ENCODE measurements at regions not wholly inside any gene's neighbourhood (a gene's known extent, or its start where the extent isn't known, plus 50 kb on each side); places are given as distances from the start of the nearest gene placed in this dataset.

DNA sequence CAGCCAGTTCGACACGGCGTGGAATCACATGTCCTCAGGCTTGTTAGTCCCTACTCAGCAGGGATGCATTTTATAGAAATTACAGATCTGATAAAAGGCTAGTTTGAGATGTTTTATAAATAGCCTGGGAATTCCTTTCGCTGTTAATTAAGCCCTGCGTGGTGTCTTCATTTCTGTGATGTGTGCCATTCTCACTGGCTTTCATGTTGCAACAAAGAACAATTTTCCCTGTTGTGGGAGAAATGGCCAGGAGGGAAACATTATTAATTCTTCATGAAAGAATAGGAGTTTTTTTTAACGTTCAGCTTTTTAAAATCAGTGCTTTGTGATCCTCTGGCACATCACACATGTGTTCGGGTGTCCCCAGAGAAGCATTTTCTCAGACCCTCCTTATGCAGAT lies 427.3 kb upstream of the FRG1 start:
- Histone ChIP-seq H2BK12ac (ENCODE audit: low read length) (no peak overlapping the region), H2BK15ac (ENCODE audit: low read length) (no peak overlapping the region), H3K9ac (ENCODE audit: low read depth, low read length, poor library complexity) (no peak overlapping the region), H4K91ac (ENCODE audit: low read depth, low read length, poor library complexity) (no peak overlapping the region), H3K79me1 (ENCODE audit: low read depth, low read length) (no peaks in the 10 kb centered on the region), H2BK120ac (ENCODE audit: low read depth, low read length) (no peak overlapping the region), H3K9me3 (replicated peaks in 1 of 2; ENCODE audit: control insufficient read depth in 2 of 2, insufficient read depth in 1 of 2, low read depth in 1 of 2, low read length in 2 of 2) (no peaks in the 10 kb centered on the region), H3K23ac (ENCODE audit: low read depth, low read length, poor library complexity) (no peak overlapping the region), H3K14ac (ENCODE audit: low read length) (no peak overlapping the region), H3K27me3 (ENCODE audit: control insufficient read depth in 3 of 3, insufficient read depth in 3 of 3, low read depth in 1 of 3, low read length in 3 of 3) (no peaks in the 10 kb centered on the region), H2BK5ac (ENCODE audit: low read length) (no peak overlapping the region), H4K8ac (ENCODE audit: low read depth, low read length) (no peak overlapping the region), H2AK5ac (ENCODE audit: low read depth, low read length) (no peak overlapping the region), H3K4me3 (ENCODE audit: low read length in 2 of 2) (no peak overlapping the region), H3K4me1 (ENCODE audit: control insufficient read depth in 2 of 2, insufficient read depth in 1 of 2, low read depth in 1 of 2, low read length in 2 of 2) (peaks cover 0 to 6% of the 10 kb centered on the region in 2 donors), H3K27ac (replicated peaks; ENCODE audit: low read length) (no peak overlapping the region), H3K4ac (ENCODE audit: low read length) (no peak overlapping the region), H3K4me2 (ENCODE audit: insufficient read depth, low read length, poor library complexity, severe bottlenecking) (no peak overlapping the region), H3K18ac (ENCODE audit: low read length) (no peak overlapping the region), H2AFZ (ENCODE audit: low read length) (no peak overlapping the region), H3K36me3 (replicated peaks in 1 of 2; ENCODE audit: control insufficient read depth in 2 of 2, insufficient read depth in 2 of 2, low read length in 2 of 2) (no peaks in the 10 kb centered on the region)
- no CpG with 5 or more reads among the region's 7 CpGs for WGBS, 2 donors (ENCODE audit: extremely low coverage in 2 of 2, insufficient read length in 2 of 2, insufficient replicate concordance in 1 of 2)
- no peak for DNase-seq (ENCODE audit: low spot score)

- Histone ChIP-seq H2BK12ac (ENCODE audit: low read length) (no peak overlapping the region), H2BK120ac (ENCODE audit: low read depth, low read length) (no peak overlapping the region), H3K4ac (ENCODE audit: low read length) (no peak overlapping the region), H3K4me3 (ENCODE audit: low read length in 2 of 2) (no peak overlapping the region), H2BK15ac (ENCODE audit: low read length) (no peak overlapping the region), H2AK5ac (ENCODE audit: low read depth, low read length) (no peak overlapping the region), H3K14ac (ENCODE audit: low read length) (no peak overlapping the region), H3K4me1 (ENCODE audit: control insufficient read depth in 2 of 2, insufficient read depth in 1 of 2, low read depth in 1 of 2, low read length in 2 of 2) (peaks cover 0 to 6% of the 10 kb centered on the region in 2 donors), H3K27ac (replicated peaks; ENCODE audit: low read length) (no peak overlapping the region), H3K9me3 (replicated peaks in 1 of 2; ENCODE audit: control insufficient read depth in 2 of 2, insufficient read depth in 1 of 2, low read depth in 1 of 2, low read length in 2 of 2) (no peaks in the 10 kb centered on the region), H2AFZ (ENCODE audit: low read length) (no peak overlapping the region), H3K18ac (ENCODE audit: low read length) (peak overlapping the region; percentile 62), H4K8ac (ENCODE audit: low read depth, low read length) (no peak overlapping the region), H4K91ac (ENCODE audit: low read depth, low read length, poor library complexity) (peak overlapping the region; percentile 47), H3K4me2 (ENCODE audit: insufficient read depth, low read length, poor library complexity, severe bottlenecking) (no peak overlapping the region), H3K79me1 (ENCODE audit: low read depth, low read length) (no peaks in the 10 kb centered on the region), H3K23ac (ENCODE audit: low read depth, low read length, poor library complexity) (peak overlapping the region; percentile 18), H3K27me3 (ENCODE audit: control insufficient read depth in 3 of 3, insufficient read depth in 3 of 3, low read depth in 1 of 3, low read length in 3 of 3) (no peaks in the 10 kb centered on the region), H2BK5ac (ENCODE audit: low read length) (no peak overlapping the region), H3K9ac (ENCODE audit: low read depth, low read length, poor library complexity) (no peak overlapping the region), H3K36me3 (replicated peaks in 1 of 2; ENCODE audit: control insufficient read depth in 2 of 2, insufficient read depth in 2 of 2, low read length in 2 of 2) (no peaks in the 10 kb centered on the region)
- DNase-seq (ENCODE audit: low spot score) = no peak
- WGBS, 2 donors (ENCODE audit: extremely low coverage in 2 of 2, insufficient read length in 2 of 2, insufficient replicate concordance in 1 of 2) = no CpG with 5 or more reads among the region's 9 CpGs
Observed at GRCh38 chr4:189514209-189514608, 426.5 kb upstream of the FRG1 start.

DNA sequence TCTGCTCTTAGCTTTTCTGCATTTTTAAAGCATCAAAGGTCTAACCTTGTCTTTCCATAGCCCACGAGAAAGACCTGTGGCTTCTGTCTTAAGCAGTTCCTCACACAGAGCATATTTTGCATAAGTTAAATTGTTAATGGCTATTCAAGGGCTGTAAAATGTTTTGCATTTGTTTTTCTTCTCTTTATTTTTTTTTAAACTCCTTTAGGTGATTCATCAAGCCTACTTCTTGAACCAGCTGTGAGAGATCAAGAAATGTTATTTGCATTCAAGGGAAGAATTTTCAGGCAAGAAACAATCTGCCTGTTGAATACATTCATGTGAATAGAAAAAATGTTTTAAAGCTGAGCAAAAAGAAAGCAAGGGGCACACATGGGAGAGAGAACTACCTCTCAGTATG lies 423.8 kb upstream of the FRG1 start:
- Histone ChIP-seq H3K4me2 (ENCODE audit: insufficient read depth, low read length, poor library complexity, severe bottlenecking) (no peak overlapping the region), H3K27me3 (ENCODE audit: control insufficient read depth in 3 of 3, insufficient read depth in 3 of 3, low read depth in 1 of 3, low read length in 3 of 3) (no peaks in the 10 kb centered on the region), H3K36me3 (replicated peaks in 1 of 2; ENCODE audit: control insufficient read depth in 2 of 2, insufficient read depth in 2 of 2, low read length in 2 of 2) (no peaks in the 10 kb centered on the region), H3K4ac (ENCODE audit: low read length) (no peak overlapping the region), H3K27ac (replicated peaks; ENCODE audit: low read length) (no peak overlapping the region), H2BK15ac (ENCODE audit: low read length) (no peak overlapping the region), H4K8ac (ENCODE audit: low read depth, low read length) (no peak overlapping the region), H3K14ac (ENCODE audit: low read length) (no peak overlapping the region), H3K79me1 (ENCODE audit: low read depth, low read length) (no peaks in the 10 kb centered on the region), H3K4me1 (ENCODE audit: control insufficient read depth in 2 of 2, insufficient read depth in 1 of 2, low read depth in 1 of 2, low read length in 2 of 2) (peaks cover 0 to 7% of the 10 kb centered on the region in 2 donors), H2BK12ac (ENCODE audit: low read length) (no peak overlapping the region), H4K91ac (ENCODE audit: low read depth, low read length, poor library complexity) (no peak overlapping the region), H3K23ac (ENCODE audit: low read depth, low read length, poor library complexity) (no peak overlapping the region), H2AFZ (ENCODE audit: low read length) (no peak overlapping the region), H2BK5ac (ENCODE audit: low read length) (no peak overlapping the region), H3K18ac (ENCODE audit: low read length) (no peak overlapping the region), H2BK120ac (ENCODE audit: low read depth, low read length) (no peak overlapping the region), H3K4me3 (ENCODE audit: low read length in 2 of 2) (no peak overlapping the region), H3K9ac (ENCODE audit: low read depth, low read length, poor library complexity) (no peak overlapping the region), H2AK5ac (ENCODE audit: low read depth, low read length) (no peak overlapping the region), H3K9me3 (replicated peaks in 1 of 2; ENCODE audit: control insufficient read depth in 2 of 2, insufficient read depth in 1 of 2, low read depth in 1 of 2, low read length in 2 of 2) (no peaks in the 10 kb centered on the region)
- no CpG with 5 or more reads among the region's 1 CpG for WGBS, 2 donors (ENCODE audit: extremely low coverage in 2 of 2, insufficient read length in 2 of 2, insufficient replicate concordance in 1 of 2)
- no peak for DNase-seq (ENCODE audit: low spot score)

- Histone ChIP-seq H3K4me3 (ENCODE audit: low read length in 2 of 2) (no peak overlapping the region), H2BK15ac (ENCODE audit: low read length) (no peak overlapping the region), H3K18ac (ENCODE audit: low read length) (no peak overlapping the region), H3K4me2 (ENCODE audit: insufficient read depth, low read length, poor library complexity, severe bottlenecking) (no peak overlapping the region), H3K9me3 (replicated peaks in 1 of 2; ENCODE audit: control insufficient read depth in 2 of 2, insufficient read depth in 1 of 2, low read depth in 1 of 2, low read length in 2 of 2) (no peaks in the 10 kb centered on the region), H2BK12ac (ENCODE audit: low read length) (no peak overlapping the region), H3K9ac (ENCODE audit: low read depth, low read length, poor library complexity) (no peak overlapping the region), H4K91ac (ENCODE audit: low read depth, low read length, poor library complexity) (no peak overlapping the region), H3K79me1 (ENCODE audit: low read depth, low read length) (no peaks in the 10 kb centered on the region), H3K27ac (replicated peaks; ENCODE audit: low read length) (no peak overlapping the region), H3K36me3 (replicated peaks in 1 of 2; ENCODE audit: control insufficient read depth in 2 of 2, insufficient read depth in 2 of 2, low read length in 2 of 2) (no peaks in the 10 kb centered on the region), H3K4me1 (ENCODE audit: control insufficient read depth in 2 of 2, insufficient read depth in 1 of 2, low read depth in 1 of 2, low read length in 2 of 2) (peaks cover 0 to 6% of the 10 kb centered on the region in 2 donors), H4K8ac (ENCODE audit: low read depth, low read length) (no peak overlapping the region), H3K23ac (ENCODE audit: low read depth, low read length, poor library complexity) (no peak overlapping the region), H2AFZ (ENCODE audit: low read length) (no peak overlapping the region), H2BK5ac (ENCODE audit: low read length) (no peak overlapping the region), H3K27me3 (ENCODE audit: control insufficient read depth in 3 of 3, insufficient read depth in 3 of 3, low read depth in 1 of 3, low read length in 3 of 3) (no peaks in the 10 kb centered on the region), H3K14ac (ENCODE audit: low read length) (no peak overlapping the region), H2BK120ac (ENCODE audit: low read depth, low read length) (no peak overlapping the region), H2AK5ac (ENCODE audit: low read depth, low read length) (no peak overlapping the region), H3K4ac (ENCODE audit: low read length) (no peak overlapping the region)
- DNase-seq (ENCODE audit: low spot score) = no peak
- WGBS, 2 donors (ENCODE audit: extremely low coverage in 2 of 2, insufficient read length in 2 of 2, insufficient replicate concordance in 1 of 2) = no CpG with 5 or more reads among the region's 2 CpGs
Observed at GRCh38 chr4:189519186-189519585, 421.5 kb upstream of the FRG1 start.

All from neuronal stem cell (in vitro differentiated cells).